ENCODE measurements at regions not wholly inside any gene's neighbourhood (a gene's known extent, or its start where the extent isn't known, plus 50 kb on each side); places are given as distances from the start of the nearest gene placed in this dataset.

DNA sequence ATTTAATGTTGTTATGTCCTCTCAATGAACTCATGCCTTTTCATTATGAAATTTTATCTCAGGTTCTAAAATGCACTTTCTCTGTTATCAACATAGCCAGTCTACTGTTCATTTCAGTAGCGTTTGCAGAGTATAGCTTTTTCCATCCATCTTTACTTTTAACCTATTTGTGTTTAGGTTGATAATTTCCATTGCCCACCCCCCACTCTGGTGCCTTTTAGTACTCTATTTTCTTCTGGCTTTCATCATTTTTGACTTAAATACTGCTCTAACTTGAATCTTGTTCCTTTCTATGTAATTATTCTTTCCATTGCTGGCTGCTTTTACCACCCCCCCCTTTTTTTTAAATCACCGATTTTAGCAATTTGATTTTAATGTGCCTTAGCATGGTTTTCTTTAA lies 585.0 kb upstream of the LRATD1 start (continued):
- TF ChIP-seq, protein P1, sequence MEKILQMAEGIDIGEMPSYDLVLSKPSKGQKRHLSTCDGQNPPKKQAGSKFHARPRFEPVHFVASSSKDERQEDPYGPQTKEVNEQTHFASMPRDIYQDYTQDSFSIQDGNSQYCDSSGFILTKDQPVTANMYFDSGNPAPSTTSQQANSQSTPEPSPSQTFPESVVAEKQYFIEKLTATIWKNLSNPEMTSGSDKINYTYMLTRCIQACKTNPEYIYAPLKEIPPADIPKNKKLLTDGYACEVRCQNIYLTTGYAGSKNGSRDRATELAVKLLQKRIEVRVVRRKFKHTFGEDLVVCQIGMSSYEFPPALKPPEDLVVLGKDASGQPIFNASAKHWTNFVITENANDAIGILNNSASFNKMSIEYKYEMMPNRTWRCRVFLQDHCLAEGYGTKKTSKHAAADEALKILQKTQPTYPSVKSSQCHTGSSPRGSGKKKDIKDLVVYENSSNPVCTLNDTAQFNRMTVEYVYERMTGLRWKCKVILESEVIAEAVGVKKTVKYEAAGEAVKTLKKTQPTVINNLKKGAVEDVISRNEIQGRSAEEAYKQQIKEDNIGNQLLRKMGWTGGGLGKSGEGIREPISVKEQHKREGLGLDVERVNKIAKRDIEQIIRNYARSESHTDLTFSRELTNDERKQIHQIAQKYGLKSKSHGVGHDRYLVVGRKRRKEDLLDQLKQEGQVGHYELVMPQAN (conservative IDR thresholded peaks at IDR 0.05), result no peak
- TF ChIP-seq IKZF1 (conservative IDR thresholded peaks at IDR 0.05), result no peak
- no peak for TF ChIP-seq KLF5 (IDR thresholded peaks at IDR 0.05; ENCODE audit: partially characterized antibody)

DNA sequence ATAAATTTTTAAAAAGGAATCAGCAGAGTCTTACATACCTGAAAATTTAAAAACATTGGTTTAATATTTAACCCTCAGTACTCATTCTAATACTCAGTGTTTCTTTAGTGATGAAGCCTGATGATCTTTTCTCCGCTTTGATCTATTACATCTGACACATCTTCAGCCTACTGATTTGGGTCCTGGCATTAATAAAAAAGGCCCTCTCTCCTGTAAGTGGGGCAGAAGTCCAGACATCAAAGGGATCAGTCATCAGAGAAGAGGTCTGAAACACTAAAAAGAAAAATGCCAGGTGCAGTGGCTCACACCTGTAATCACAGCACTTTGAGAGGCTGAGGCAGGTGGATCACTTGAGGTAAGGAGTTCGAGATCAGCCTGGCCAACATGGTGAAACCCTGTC lies 581.1 kb upstream of the LRATD1 start:
- in situ Hi-C loops (cut with MboI), result no loop called here
- CTCF ChIA-PET, result no interaction called here
- TF ChIP-seq POU2F2 (IDR thresholded peaks at IDR 0.05; ENCODE audit: borderline replicate concordance, low read depth, low read length), result no peak
- TF ChIP-seq POLR2AphosphoS5 (IDR thresholded peaks at IDR 0.05; ENCODE audit: low read length), result no peak
- TF ChIP-seq, protein P2, sequence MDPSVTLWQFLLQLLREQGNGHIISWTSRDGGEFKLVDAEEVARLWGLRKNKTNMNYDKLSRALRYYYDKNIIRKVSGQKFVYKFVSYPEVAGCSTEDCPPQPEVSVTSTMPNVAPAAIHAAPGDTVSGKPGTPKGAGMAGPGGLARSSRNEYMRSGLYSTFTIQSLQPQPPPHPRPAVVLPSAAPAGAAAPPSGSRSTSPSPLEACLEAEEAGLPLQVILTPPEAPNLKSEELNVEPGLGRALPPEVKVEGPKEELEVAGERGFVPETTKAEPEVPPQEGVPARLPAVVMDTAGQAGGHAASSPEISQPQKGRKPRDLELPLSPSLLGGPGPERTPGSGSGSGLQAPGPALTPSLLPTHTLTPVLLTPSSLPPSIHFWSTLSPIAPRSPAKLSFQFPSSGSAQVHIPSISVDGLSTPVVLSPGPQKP (IDR thresholded peaks at IDR 0.05; ENCODE audit: low read depth, low read length), result no peak
- TF ChIP-seq, protein P3, sequence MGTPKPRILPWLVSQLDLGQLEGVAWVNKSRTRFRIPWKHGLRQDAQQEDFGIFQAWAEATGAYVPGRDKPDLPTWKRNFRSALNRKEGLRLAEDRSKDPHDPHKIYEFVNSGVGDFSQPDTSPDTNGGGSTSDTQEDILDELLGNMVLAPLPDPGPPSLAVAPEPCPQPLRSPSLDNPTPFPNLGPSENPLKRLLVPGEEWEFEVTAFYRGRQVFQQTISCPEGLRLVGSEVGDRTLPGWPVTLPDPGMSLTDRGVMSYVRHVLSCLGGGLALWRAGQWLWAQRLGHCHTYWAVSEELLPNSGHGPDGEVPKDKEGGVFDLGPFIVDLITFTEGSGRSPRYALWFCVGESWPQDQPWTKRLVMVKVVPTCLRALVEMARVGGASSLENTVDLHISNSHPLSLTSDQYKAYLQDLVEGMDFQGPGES (IDR thresholded peaks at IDR 0.05), result no peak
- TF ChIP-seq TCF3 (IDR thresholded peaks at IDR 0.05; ENCODE audit: borderline replicate concordance, insufficient read depth, low read depth, low read length), result no peak
- TF ChIP-seq, protein P4, sequence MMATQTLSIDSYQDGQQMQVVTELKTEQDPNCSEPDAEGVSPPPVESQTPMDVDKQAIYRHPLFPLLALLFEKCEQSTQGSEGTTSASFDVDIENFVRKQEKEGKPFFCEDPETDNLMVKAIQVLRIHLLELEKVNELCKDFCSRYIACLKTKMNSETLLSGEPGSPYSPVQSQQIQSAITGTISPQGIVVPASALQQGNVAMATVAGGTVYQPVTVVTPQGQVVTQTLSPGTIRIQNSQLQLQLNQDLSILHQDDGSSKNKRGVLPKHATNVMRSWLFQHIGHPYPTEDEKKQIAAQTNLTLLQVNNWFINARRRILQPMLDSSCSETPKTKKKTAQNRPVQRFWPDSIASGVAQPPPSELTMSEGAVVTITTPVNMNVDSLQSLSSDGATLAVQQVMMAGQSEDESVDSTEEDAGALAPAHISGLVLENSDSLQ (IDR thresholded peaks at IDR 0.05), result no peak
- TF ChIP-seq RELA (IDR thresholded peaks at IDR 0.05; ENCODE audit: borderline replicate concordance, partially characterized antibody), result no peak
- no peak for TF ChIP-seq NR2C1 (IDR thresholded peaks at IDR 0.05)
- no peak for TF ChIP-seq CHD4 (IDR thresholded peaks at IDR 0.05)
- TF ChIP-seq, protein P5, sequence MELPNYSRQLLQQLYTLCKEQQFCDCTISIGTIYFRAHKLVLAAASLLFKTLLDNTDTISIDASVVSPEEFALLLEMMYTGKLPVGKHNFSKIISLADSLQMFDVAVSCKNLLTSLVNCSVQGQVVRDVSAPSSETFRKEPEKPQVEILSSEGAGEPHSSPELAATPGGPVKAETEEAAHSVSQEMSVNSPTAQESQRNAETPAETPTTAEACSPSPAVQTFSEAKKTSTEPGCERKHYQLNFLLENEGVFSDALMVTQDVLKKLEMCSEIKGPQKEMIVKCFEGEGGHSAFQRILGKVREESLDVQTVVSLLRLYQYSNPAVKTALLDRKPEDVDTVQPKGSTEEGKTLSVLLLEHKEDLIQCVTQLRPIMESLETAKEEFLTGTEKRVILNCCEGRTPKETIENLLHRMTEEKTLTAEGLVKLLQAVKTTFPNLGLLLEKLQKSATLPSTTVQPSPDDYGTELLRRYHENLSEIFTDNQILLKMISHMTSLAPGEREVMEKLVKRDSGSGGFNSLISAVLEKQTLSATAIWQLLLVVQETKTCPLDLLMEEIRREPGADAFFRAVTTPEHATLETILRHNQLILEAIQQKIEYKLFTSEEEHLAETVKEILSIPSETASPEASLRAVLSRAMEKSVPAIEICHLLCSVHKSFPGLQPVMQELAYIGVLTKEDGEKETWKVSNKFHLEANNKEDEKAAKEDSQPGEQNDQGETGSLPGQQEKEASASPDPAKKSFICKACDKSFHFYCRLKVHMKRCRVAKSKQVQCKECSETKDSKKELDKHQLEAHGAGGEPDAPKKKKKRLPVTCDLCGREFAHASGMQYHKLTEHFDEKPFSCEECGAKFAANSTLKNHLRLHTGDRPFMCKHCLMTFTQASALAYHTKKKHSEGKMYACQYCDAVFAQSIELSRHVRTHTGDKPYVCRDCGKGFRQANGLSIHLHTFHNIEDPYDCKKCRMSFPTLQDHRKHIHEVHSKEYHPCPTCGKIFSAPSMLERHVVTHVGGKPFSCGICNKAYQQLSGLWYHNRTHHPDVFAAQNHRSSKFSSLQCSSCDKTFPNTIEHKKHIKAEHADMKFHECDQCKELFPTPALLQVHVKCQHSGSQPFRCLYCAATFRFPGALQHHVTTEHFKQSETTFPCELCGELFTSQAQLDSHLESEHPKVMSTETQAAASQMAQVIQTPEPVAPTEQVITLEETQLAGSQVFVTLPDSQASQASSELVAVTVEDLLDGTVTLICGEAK (IDR thresholded peaks at IDR 0.05; ENCODE audit: borderline replicate concordance), result no peak
- TF ChIP-seq MTA2 (IDR thresholded peaks at IDR 0.05; ENCODE audit: low read depth), result no peak
- no peak for TF ChIP-seq KAT2A (conservative IDR thresholded peaks at IDR 0.05; ENCODE audit: control insufficient read depth, low read depth, low read length)

More for the DNA sequence above, 581.1 kb upstream of the LRATD1 start:
- no peak for DNase-seq (ENCODE audit: low read depth, low spot score)
- Histone ChIP-seq H3K36me3 (ENCODE audit: control insufficient read depth in 2 of 2, insufficient read depth in 2 of 2, low read length in 1 of 2) (no peaks in the 10 kb centered on the region), H3K4me1 (ENCODE audit: control insufficient read depth, insufficient read depth, low read length) (no peaks in the 10 kb centered on the region), H2AFZ (ENCODE audit: control insufficient read depth, low read depth, low read length) (no peak overlapping the region), H3K9ac (ENCODE audit: control insufficient read depth, insufficient read depth, low read length) (no peak overlapping the region), H3K4me3 (no peak overlapping the region), H3K27me3 (replicated peaks in 1 of 2; ENCODE audit: control insufficient read depth in 2 of 2, insufficient read depth in 2 of 2, low read length in 1 of 2) (no peaks in the 10 kb centered on the region), H3K4me2 (ENCODE audit: control insufficient read depth, insufficient read depth) (no peak overlapping the region), H3K79me2 (ENCODE audit: control insufficient read depth, insufficient read depth, low read length) (no peaks in the 10 kb centered on the region), H4K20me1 (ENCODE audit: control insufficient read depth, insufficient read depth) (no peaks in the 10 kb centered on the region), H3K27ac (ENCODE audit: control insufficient read depth, insufficient read depth) (no peak overlapping the region), H3K9me3 (replicated peaks; ENCODE audit: control insufficient read depth, insufficient read depth, low read length) (no peaks in the 10 kb centered on the region)
- FAIRE-seq, result no peak
- WGBS (ENCODE audit: insufficient coverage, insufficient replicate concordance, low lambda C conversion rate, missing lambda C conversion rate), result 0% methylated on average over 2 of the region's 2 CpGs
- ATAC-seq, result no peak
- ChIA-PET POLR2A (no interaction called here), RAD21 (ENCODE audit: unreplicated experiment) (no interaction called here), SMC1A (ENCODE audit: uncharacterized antibody, unreplicated experiment) (no interaction called here)
- BruUV-seq (replicated peaks), result no TSS peak
- intact Hi-C loops (cut with micrococcal nuclease; ENCODE audit: unreplicated experiment), result no loop called here
